NCI-H1694 treated with DMSO at 0.1 percent for 48 hours (cell line): ENCODE measurements at regions not wholly inside any gene's neighbourhood (a gene's known extent, or its start where the extent isn't known, plus 50 kb on each side); places are given as distances from the start of the nearest gene placed in this dataset.

Experiments used
- DNase-seq: peaks from one replicate; lab custom pipeline; 2025; lab: John Stamatoyannopoulos, UW

- no peak for DNase-seq
Observed at GRCh38 chr5:24850926-24851486, 206.2 kb upstream of the CDH10 start.

GRCh38 chr5:24849210-24849609 lies 204.4 kb upstream of the CDH10 start:
- no peak for DNase-seq

- no peak for DNase-seq
Observed at GRCh38 chr5:24831989-24832388, 187.2 kb upstream of the CDH10 start.

GRCh38 chr5:24823625-24824024 lies 178.8 kb upstream of the CDH10 start:
- DNase-seq, result no peak

GRCh38 chr5:24819841-24820240 lies 175.1 kb upstream of the CDH10 start:
- DNase-seq, result no peak

- no peak for DNase-seq
Observed at GRCh38 chr5:24817966-24818365, 173.2 kb upstream of the CDH10 start.

GRCh38 chr5:24816206-24816605 lies 171.4 kb upstream of the CDH10 start:
- DNase-seq, result no peak

GRCh38 chr5:24805230-24805629 lies 160.5 kb upstream of the CDH10 start:
- DNase-seq, result no peak

- no peak for DNase-seq
Observed at GRCh38 chr5:24804221-24804681, 159.5 kb upstream of the CDH10 start.

GRCh38 chr5:24791326-24791725 lies 146.5 kb upstream of the CDH10 start:
- no peak for DNase-seq

- no peak for DNase-seq
Observed at GRCh38 chr5:24789611-24790351, 145.0 kb upstream of the CDH10 start.

- DNase-seq, result no peak
Observed at GRCh38 chr5:24788829-24789514, 144.2 kb upstream of the CDH10 start.

- no peak for DNase-seq
Observed at GRCh38 chr5:24786108-24786507, 141.3 kb upstream of the CDH10 start.

GRCh38 chr5:24783596-24783995 lies 138.8 kb upstream of the CDH10 start:
- no peak for DNase-seq

- DNase-seq, result no peak
Observed at GRCh38 chr5:24777392-24777791, 132.6 kb upstream of the CDH10 start.

- DNase-seq, result no peak
Observed at GRCh38 chr5:24773261-24773660, 128.5 kb upstream of the CDH10 start.

GRCh38 chr5:24767086-24767485 lies 122.3 kb upstream of the CDH10 start:
- DNase-seq, result no peak

- DNase-seq, result no peak
Observed at GRCh38 chr5:24765219-24765618, 120.4 kb upstream of the CDH10 start.

GRCh38 chr5:24750355-24750754 lies 105.6 kb upstream of the CDH10 start:
- DNase-seq, result no peak

GRCh38 chr5:24749701-24750100 lies 104.9 kb upstream of the CDH10 start:
- no peak for DNase-seq

GRCh38 chr5:24747327-24747726 lies 102.5 kb upstream of the CDH10 start:
- DNase-seq, result no peak

- DNase-seq, result no peak
Observed at GRCh38 chr5:24742334-24742733, 97.6 kb upstream of the CDH10 start.

- no peak for DNase-seq
Observed at GRCh38 chr5:24737163-24737562, 92.4 kb upstream of the CDH10 start.
